ENCODE measurements at regions not wholly inside any gene's neighbourhood (a gene's known extent, or its start where the extent isn't known, plus 50 kb on each side); places are given as distances from the start of the nearest gene placed in this dataset.
A peak's percentile ranks its signal among the peaks of the same experiment; 100 is the strongest.

DNA sequence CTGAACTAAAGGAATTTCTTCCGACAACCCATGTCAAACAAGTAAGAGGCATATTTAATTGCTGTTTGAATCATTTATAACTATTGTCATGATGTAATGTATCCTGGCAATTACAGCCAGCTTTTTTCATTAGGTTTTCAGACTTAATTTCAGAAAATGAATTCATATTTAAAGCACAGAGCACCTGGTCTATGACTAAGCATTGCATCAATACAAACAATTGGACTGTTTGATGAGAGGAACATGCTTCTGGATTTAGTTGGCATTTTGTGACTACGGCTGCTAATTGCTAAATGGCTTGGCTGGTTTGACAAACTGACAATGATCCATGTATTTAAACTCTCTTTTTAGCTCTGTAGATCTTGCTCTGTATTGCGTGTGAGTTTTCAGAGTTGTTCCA, 853.4 kb downstream of the NCAM2 start:
- 43 to 57% methylated on average over 3 of the region's 3 CpGs for WGBS, 2 donors
- intact Hi-C loops (cut with DNase I) = no loop called here
- H3K4me1 ChIP-seq = no peaks in the 10 kb centered on the region
- FAIRE-seq = no peak
- no peak overlapping the region for H3K27ac ChIP-seq
- no peaks in the 10 kb centered on the region for H3K27me3 ChIP-seq
- H3K9me3 ChIP-seq = no peaks in the 10 kb centered on the region
- TF ChIP-seq, protein P1, sequence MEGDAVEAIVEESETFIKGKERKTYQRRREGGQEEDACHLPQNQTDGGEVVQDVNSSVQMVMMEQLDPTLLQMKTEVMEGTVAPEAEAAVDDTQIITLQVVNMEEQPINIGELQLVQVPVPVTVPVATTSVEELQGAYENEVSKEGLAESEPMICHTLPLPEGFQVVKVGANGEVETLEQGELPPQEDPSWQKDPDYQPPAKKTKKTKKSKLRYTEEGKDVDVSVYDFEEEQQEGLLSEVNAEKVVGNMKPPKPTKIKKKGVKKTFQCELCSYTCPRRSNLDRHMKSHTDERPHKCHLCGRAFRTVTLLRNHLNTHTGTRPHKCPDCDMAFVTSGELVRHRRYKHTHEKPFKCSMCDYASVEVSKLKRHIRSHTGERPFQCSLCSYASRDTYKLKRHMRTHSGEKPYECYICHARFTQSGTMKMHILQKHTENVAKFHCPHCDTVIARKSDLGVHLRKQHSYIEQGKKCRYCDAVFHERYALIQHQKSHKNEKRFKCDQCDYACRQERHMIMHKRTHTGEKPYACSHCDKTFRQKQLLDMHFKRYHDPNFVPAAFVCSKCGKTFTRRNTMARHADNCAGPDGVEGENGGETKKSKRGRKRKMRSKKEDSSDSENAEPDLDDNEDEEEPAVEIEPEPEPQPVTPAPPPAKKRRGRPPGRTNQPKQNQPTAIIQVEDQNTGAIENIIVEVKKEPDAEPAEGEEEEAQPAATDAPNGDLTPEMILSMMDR (IDR thresholded peaks at IDR 0.05) = no peak
- no peak for DNase-seq
- ATAC-seq = no peak
- H3K4me3 ChIP-seq = no peak overlapping the region
- no peaks in the 10 kb centered on the region for H3K36me3 ChIP-seq

GRCh38 chr21:21858502-21859334, 860.5 kb downstream of the NCAM2 start:
- H3K9me3 ChIP-seq = no peaks in the 10 kb centered on the region
- no peak overlapping the region for H3K4me3 ChIP-seq
- no peaks in the 10 kb centered on the region for H3K4me1 ChIP-seq
- 66 to 73% methylated on average over 3 of the region's 3 CpGs for WGBS, 2 donors
- DNase-seq (no peak), ATAC-seq (no peak), FAIRE-seq (no peak)
- TF ChIP-seq, protein P1 (IDR thresholded peaks at IDR 0.05) = no peak
- no peaks in the 10 kb centered on the region for H3K27me3 ChIP-seq
- intact Hi-C loops (cut with DNase I) = no loop called here
- no peak overlapping the region for H3K27ac ChIP-seq
- no peaks in the 10 kb centered on the region for H3K36me3 ChIP-seq

DNA sequence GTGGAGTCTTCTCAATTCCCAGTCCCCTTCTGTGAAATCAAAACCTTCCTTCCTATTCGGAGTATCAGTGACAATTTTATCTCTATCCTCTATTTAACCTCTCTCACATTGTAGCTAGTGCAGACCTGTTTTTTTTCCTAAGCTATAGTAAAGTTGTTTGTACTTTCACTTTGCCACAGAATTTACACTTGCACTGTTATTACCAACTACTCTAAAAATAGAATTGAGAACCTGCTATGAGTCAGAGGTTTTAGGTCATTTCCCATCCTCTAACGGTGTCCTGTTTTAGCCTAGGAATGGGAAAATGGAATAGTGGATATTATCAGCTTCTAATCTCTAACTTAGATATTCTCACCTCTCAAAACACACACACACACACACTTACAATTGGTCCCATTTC, 862.7 kb downstream of the NCAM2 start:
- intact Hi-C loops (cut with DNase I) = no loop called here
- Histone ChIP-seq H3K27me3 (no peaks in the 10 kb centered on the region), H3K9me3 (no peaks in the 10 kb centered on the region), H3K27ac (no peak overlapping the region), H3K4me1 (no peaks in the 10 kb centered on the region), H3K4me3 (no peak overlapping the region), H3K36me3 (no peaks in the 10 kb centered on the region)
- WGBS, 2 donors = 21 to 44% methylated on average over 2 of the region's 2 CpGs
- peak in 2 of 4 donors; percentile 46 to 53 for ATAC-seq
- TF ChIP-seq, protein P1 (IDR thresholded peaks at IDR 0.05) = no peak
- no peak for DNase-seq
- no peak for FAIRE-seq

- Histone ChIP-seq H3K27ac (no peak overlapping the region), H3K9me3 (no peaks in the 10 kb centered on the region), H3K36me3 (no peaks in the 10 kb centered on the region), H3K27me3 (no peaks in the 10 kb centered on the region), H3K4me3 (no peak overlapping the region), H3K4me1 (no peaks in the 10 kb centered on the region)
- intact Hi-C loops (cut with DNase I) = no loop called here
- FAIRE-seq (no peak), ATAC-seq (no peak), DNase-seq (no peak)
- TF ChIP-seq, protein P1 (IDR thresholded peaks at IDR 0.05) = no peak
- WGBS, 2 donors = 55 to 65% methylated on average over 4 of the region's 4 CpGs
Observed at GRCh38 chr21:21864321-21864840, 866.2 kb downstream of the NCAM2 start.
